Hepatocyte (in vitro differentiated cells): ENCODE measurements at regions not wholly inside any gene's neighbourhood (a gene's known extent, or its start where the extent isn't known, plus 50 kb on each side); places are given as distances from the start of the nearest gene placed in this dataset.

ENCODE experiments used
- DNase-seq: peaks from one replicate; pipeline ENCODE4 v3.0.0-alpha.2; 2016; ENCODE audit warnings: low spot score
- H2AFZ ChIP-seq: fragments of 200-600 bp; sonication (generic); 2 replicates; pipeline ENCODE4 v1.6.0; 2016; ENCODE audit warnings: antibody characterized with exemption, mild to moderate bottlenecking
- H3K27ac ChIP-seq: fragments of 200-600 bp; sonication (generic); 2 replicates; pipeline ENCODE4 v1.5.1; 2016; ENCODE audit warnings: mild to moderate bottlenecking
- H3K27me3 ChIP-seq: fragments of 200-600 bp; sonication (generic); 2 replicates; pipeline ENCODE4 v1.6.1; 2016
- H3K36me3 ChIP-seq: fragments of 200-600 bp; sonication (generic); replicated peaks from 2 replicates; pipeline ENCODE4 v1.5.1; 2016; ENCODE audit warnings: low read depth; ENCODE audit not compliant: insufficient read depth
- H3K4me1 ChIP-seq: fragments of 200-600 bp; sonication (generic); 2 replicates; pipeline ENCODE4 v1.5.1; 2016; ENCODE audit warnings: mild to moderate bottlenecking, moderate library complexity; ENCODE audit not compliant: insufficient read depth
- H3K4me2 ChIP-seq: fragments of 200-600 bp; sonication (generic); 2 replicates; pipeline ENCODE4 v1.6.0; 2016
- H3K4me3 ChIP-seq: fragments of 200-600 bp; sonication (generic); 2 replicates; pipeline ENCODE4 v1.5.1; 2016; ENCODE audit warnings: mild to moderate bottlenecking
- H3K79me2 ChIP-seq: fragments of 200-600 bp; sonication (generic); 2 replicates; pipeline ENCODE4 v1.6.0; 2017; ENCODE audit warnings: mild to moderate bottlenecking
- H3K9me2 ChIP-seq: fragments of 200-600 bp; sonication (generic); replicated peaks from 2 replicates; pipeline ENCODE4 v1.6.0; 2017; ENCODE audit warnings: mild to moderate bottlenecking; ENCODE audit not compliant: insufficient read depth
- H3K9me3 ChIP-seq: fragments of 200-600 bp; sonication (generic); 2 replicates; pipeline ENCODE4 v1.5.1; 2016; ENCODE audit warnings: low read depth, mild to moderate bottlenecking
- H4K20me1 ChIP-seq: fragments of 200-600 bp; sonication (generic); 2 replicates; pipeline ENCODE4 v1.6.0; 2016; ENCODE audit warnings: mild to moderate bottlenecking; ENCODE audit not compliant: insufficient read depth, poor library complexity, severe bottlenecking
- EZH2 ChIP-seq: fragments of 200-600 bp; sonication (generic); IDR thresholded peaks from 2 replicates; pipeline ENCODE4 v1.6.1; 2016; ENCODE audit warnings: antibody characterized with exemption, mild to moderate bottlenecking, borderline replicate concordance
- EZH2phosphoT487 ChIP-seq: fragments of 200-600 bp; sonication (generic); IDR thresholded peaks from one replicate; pipeline ENCODE4 v1.6.1; 2018; ENCODE audit warnings: antibody characterized with exemption, mild to moderate bottlenecking, low read depth, moderate library complexity; ENCODE audit not compliant: unreplicated experiment, severe bottlenecking
- WGBS: methylation state at CpG from one replicate; pipeline ENCODE4 v1.1.6; 2016; ENCODE audit warnings: low lambda C conversion rate; ENCODE audit errors: missing lambda C conversion rate; 5-methylcytosine and 5-hydroxymethylcytosine counted together
- TF ChIP-seq, protein P1 (sequence below): fragments of 200-600 bp; sonication (generic); IDR thresholded peaks from 2 replicates; pipeline ENCODE4 v1.5.1; 2016; ENCODE audit warnings: antibody characterized with exemption, mild to moderate bottlenecking; ENCODE audit not compliant: poor library complexity

DNA sequence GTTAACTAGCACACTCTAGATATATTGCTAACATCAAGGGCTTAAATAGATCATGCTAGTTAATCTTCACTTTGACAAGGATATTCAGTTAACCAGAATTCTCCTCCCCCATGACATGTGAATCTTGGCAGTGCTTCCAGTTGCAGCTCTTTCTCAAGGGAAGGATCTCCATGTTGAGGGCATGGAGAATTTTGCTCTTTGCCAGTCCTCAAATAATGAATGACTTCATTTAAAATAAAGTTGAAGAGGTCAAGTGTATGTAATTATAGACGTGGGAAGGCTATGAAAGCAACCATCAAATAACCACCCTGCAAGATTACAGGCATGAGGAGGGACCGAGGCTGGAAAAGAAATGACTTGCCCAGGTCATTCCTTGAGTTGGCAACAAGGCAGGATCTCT is 87.3 kb upstream of the CPEB2 start:
- no peaks in the 10 kb centered on the region for H3K27me3 ChIP-seq
- no peaks in the 10 kb centered on the region for H4K20me1 ChIP-seq
- no peaks in the 10 kb centered on the region for H3K79me2 ChIP-seq
- no peaks in the 10 kb centered on the region for H3K9me3 ChIP-seq
- no peak overlapping the region for H3K4me2 ChIP-seq
- H3K36me3 ChIP-seq: no peaks in the 10 kb centered on the region
- H3K4me1 ChIP-seq: peaks cover 3% of the 10 kb centered on the region
- WGBS: 86% methylated on average over 2 of the region's 2 CpGs
- no peak overlapping the region for H3K4me3 ChIP-seq
- no peaks in the 10 kb centered on the region for H3K9me2 ChIP-seq
- TF ChIP-seq EZH2phosphoT487: no peak
- no peak for TF ChIP-seq EZH2
- TF ChIP-seq, protein P1, sequence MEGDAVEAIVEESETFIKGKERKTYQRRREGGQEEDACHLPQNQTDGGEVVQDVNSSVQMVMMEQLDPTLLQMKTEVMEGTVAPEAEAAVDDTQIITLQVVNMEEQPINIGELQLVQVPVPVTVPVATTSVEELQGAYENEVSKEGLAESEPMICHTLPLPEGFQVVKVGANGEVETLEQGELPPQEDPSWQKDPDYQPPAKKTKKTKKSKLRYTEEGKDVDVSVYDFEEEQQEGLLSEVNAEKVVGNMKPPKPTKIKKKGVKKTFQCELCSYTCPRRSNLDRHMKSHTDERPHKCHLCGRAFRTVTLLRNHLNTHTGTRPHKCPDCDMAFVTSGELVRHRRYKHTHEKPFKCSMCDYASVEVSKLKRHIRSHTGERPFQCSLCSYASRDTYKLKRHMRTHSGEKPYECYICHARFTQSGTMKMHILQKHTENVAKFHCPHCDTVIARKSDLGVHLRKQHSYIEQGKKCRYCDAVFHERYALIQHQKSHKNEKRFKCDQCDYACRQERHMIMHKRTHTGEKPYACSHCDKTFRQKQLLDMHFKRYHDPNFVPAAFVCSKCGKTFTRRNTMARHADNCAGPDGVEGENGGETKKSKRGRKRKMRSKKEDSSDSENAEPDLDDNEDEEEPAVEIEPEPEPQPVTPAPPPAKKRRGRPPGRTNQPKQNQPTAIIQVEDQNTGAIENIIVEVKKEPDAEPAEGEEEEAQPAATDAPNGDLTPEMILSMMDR: no peak
- DNase-seq: no peak
- H3K27ac ChIP-seq: no peak overlapping the region
- H2AFZ ChIP-seq: no peak overlapping the region

DNA sequence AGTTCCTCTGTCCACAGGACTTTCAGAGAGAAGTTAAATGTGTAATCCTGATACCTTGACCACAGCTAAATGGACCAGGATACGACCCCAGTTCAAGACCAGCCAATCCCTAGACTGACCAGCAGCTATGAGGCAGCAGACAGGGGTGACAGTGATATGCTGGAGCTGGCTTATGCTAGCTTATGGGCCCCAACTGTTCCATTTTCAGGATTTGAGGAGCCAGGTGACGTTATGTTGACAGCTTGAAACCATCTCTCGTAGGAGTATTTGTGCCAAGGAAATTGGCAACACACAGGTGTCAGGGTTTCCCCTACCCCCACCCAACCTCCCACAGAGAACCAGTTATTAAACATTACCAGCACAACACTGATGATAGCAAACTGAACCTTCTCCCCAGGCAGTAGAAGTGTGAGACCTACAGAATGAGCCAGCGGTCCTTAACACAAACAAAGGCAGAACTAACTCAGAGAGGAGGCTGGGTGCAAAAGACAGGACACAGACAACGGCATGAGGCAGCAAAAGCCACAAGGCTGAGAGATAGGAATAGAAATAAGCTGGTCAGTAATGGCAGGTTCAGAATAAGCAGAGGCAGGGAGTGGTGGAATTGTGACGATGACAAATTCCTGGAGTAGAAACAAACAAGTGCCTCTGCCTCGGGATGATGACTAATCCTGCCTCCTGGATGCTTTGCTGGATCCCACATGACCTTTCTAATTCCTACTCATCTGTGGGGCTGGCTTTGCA is 85.6 kb upstream of the CPEB2 start:
- H3K36me3 ChIP-seq: no peaks in the 10 kb centered on the region
- TF ChIP-seq, protein P1: no peak
- TF ChIP-seq EZH2phosphoT487 (no peak), EZH2 (no peak)
- H3K4me1 ChIP-seq: peaks cover 3% of the 10 kb centered on the region
- 41% methylated on average over 7 of the region's 7 CpGs for WGBS
- H3K79me2 ChIP-seq: no peaks in the 10 kb centered on the region
- H3K4me3 ChIP-seq: no peak overlapping the region
- no peaks in the 10 kb centered on the region for H4K20me1 ChIP-seq
- H3K27me3 ChIP-seq: no peaks in the 10 kb centered on the region
- DNase-seq: peak; percentile 61
- H3K4me2 ChIP-seq: peak overlapping the region; percentile 54
- peak overlapping the region; percentile 86 for H3K27ac ChIP-seq
- no peak overlapping the region for H2AFZ ChIP-seq
- H3K9me3 ChIP-seq: no peaks in the 10 kb centered on the region
- H3K9me2 ChIP-seq: no peaks in the 10 kb centered on the region

DNA sequence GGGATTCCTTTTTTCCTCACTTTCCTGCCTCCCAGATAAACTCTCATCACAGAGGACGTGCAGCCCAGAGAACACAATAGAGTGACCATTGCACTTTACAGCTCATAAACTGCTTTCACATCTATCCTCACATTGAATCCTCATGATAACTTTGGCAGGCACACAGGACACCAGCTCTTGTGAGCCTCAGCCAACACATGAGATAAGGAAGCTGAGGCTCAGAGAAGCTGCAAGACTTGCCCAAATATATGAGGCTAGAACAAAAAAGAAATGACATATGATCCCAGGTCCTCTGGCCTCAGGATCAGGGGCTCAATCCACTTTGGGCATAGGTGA is 85.0 kb upstream of the CPEB2 start:
- WGBS: 22% methylated on average over 1 of the region's 1 CpG
- Histone ChIP-seq H3K27ac (peak overlapping the region; percentile 74), H3K9me2 (no peaks in the 10 kb centered on the region), H3K4me3 (no peak overlapping the region), H3K9me3 (no peaks in the 10 kb centered on the region), H3K27me3 (no peaks in the 10 kb centered on the region), H4K20me1 (no peaks in the 10 kb centered on the region), H2AFZ (no peak overlapping the region), H3K79me2 (no peaks in the 10 kb centered on the region), H3K36me3 (no peaks in the 10 kb centered on the region), H3K4me1 (peaks cover 3% of the 10 kb centered on the region), H3K4me2 (peak overlapping the region; percentile 54)
- TF ChIP-seq EZH2: no peak
- no peak for DNase-seq

DNA sequence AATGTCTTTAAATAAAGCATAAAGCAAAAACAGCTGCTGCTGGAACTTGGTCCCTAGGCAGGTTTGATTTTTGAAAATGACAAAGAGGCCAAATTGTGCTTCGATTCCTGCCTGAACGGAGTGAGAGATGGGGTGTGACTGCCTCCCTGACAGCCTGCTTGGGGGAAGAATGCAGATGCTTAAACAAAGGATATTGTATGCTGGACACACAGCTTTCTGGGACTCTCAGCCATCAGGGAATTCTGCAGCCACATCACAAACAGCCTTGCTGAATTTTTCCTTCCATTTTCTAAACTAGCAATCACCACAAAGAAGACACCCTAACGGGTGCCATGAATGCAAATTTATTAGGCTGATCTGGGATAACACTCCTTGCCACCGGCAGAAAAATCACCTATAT is 83.9 kb upstream of the CPEB2 start:
- H3K36me3 ChIP-seq: no peaks in the 10 kb centered on the region
- no peak for DNase-seq
- no peaks in the 10 kb centered on the region for H3K9me3 ChIP-seq
- H4K20me1 ChIP-seq: no peaks in the 10 kb centered on the region
- no peaks in the 10 kb centered on the region for H3K27me3 ChIP-seq
- H3K4me2 ChIP-seq: no peak overlapping the region
- peaks cover 3% of the 10 kb centered on the region for H3K4me1 ChIP-seq
- H3K27ac ChIP-seq: no peak overlapping the region
- H3K9me2 ChIP-seq: no peaks in the 10 kb centered on the region
- 73% methylated on average over 4 of the region's 4 CpGs for WGBS
- H3K79me2 ChIP-seq: no peaks in the 10 kb centered on the region
- H3K4me3 ChIP-seq: no peak overlapping the region
- TF ChIP-seq EZH2phosphoT487 (no peak), EZH2 (no peak)
- TF ChIP-seq, protein P1: no peak
- no peak overlapping the region for H2AFZ ChIP-seq
